ENCODE measurements at regions not wholly inside any gene's neighbourhood (a gene's known extent, or its start where the extent isn't known, plus 50 kb on each side); places are given as distances from the start of the nearest gene placed in this dataset.
"Not testable (repeated sequence)": the region's sequence is repeated elsewhere in the genome, so short reads cannot be mapped to it uniquely, and the experiment has no call there.

- no peaks in the 10 kb centered on the region for H3K9me3 ChIP-seq
- no peak for TF ChIP-seq CTCF (IDR thresholded peaks at IDR 0.05)
- no peak overlapping the region for H3K9ac ChIP-seq (ENCODE audit: low read depth in 2 of 2, low read length in 2 of 2)
- H3K4me3 ChIP-seq = no peak overlapping the region
- no peaks in the 10 kb centered on the region for H3K36me3 ChIP-seq
- H3K4me1 ChIP-seq = no peaks in the 10 kb centered on the region
- no peaks in the 10 kb centered on the region for H3K27me3 ChIP-seq
- intact Hi-C loops (cut with DNase I) = no loop called here
- no peak overlapping the region for H3K27ac ChIP-seq
- DNase-seq = no peak
These were observed 526.0 kb upstream of the ADAMTS16 start for GRCh38 chr5:4614088-4614487.

- H3K27me3 ChIP-seq; H3K4me3 ChIP-seq; H3K9me3 ChIP-seq; DNase-seq; H3K9ac ChIP-seq (ENCODE audit: low read depth in 2 of 2, low read length in 2 of 2); H3K4me1 ChIP-seq; intact Hi-C loops (cut with DNase I); H3K27ac ChIP-seq; H3K36me3 ChIP-seq: not testable (repeated sequence)
These were observed 524.8 kb upstream of the ADAMTS16 start for GRCh38 chr5:4615369-4615768.

GRCh38 chr5:4625206-4625896, 514.8 kb upstream of the ADAMTS16 start:
- Histone ChIP-seq H3K4me3 (no peak overlapping the region), H3K4me1 (no peaks in the 10 kb centered on the region), H3K27ac (no peak overlapping the region), H3K36me3 (no peaks in the 10 kb centered on the region), H3K27me3 (no peaks in the 10 kb centered on the region), H3K9me3 (no peaks in the 10 kb centered on the region), H3K9ac (ENCODE audit: low read depth in 2 of 2, low read length in 2 of 2) (no peak overlapping the region)
- no peak for TF ChIP-seq CTCF (IDR thresholded peaks at IDR 0.05)
- intact Hi-C loops (cut with DNase I) = no loop called here
- DNase-seq = no peak

GRCh38 chr5:4627131-4627530, 513.0 kb upstream of the ADAMTS16 start:
- Histone ChIP-seq H3K27me3 (no peaks in the 10 kb centered on the region), H3K4me3 (no peak overlapping the region), H3K9ac (ENCODE audit: low read depth in 2 of 2, low read length in 2 of 2) (no peak overlapping the region), H3K9me3 (no peaks in the 10 kb centered on the region), H3K36me3 (no peaks in the 10 kb centered on the region), H3K27ac (no peak overlapping the region), H3K4me1 (no peaks in the 10 kb centered on the region)
- no peak for TF ChIP-seq CTCF (IDR thresholded peaks at IDR 0.05)
- DNase-seq = no peak
- intact Hi-C loops (cut with DNase I) = no loop called here

GRCh38 chr5:4627929-4628328, 512.2 kb upstream of the ADAMTS16 start:
- no peak overlapping the region for H3K27ac ChIP-seq
- H3K36me3 ChIP-seq = no peaks in the 10 kb centered on the region
- H3K4me1 ChIP-seq = no peaks in the 10 kb centered on the region
- H3K4me3 ChIP-seq = no peak overlapping the region
- no peak for TF ChIP-seq CTCF (IDR thresholded peaks at IDR 0.05)
- no peaks in the 10 kb centered on the region for H3K27me3 ChIP-seq
- intact Hi-C loops (cut with DNase I) = no loop called here
- no peak for DNase-seq
- no peaks in the 10 kb centered on the region for H3K9me3 ChIP-seq
- H3K9ac ChIP-seq (ENCODE audit: low read depth in 2 of 2, low read length in 2 of 2) = no peak overlapping the region

- no peak for DNase-seq
- Histone ChIP-seq H3K27me3 (no peaks in the 10 kb centered on the region), H3K9me3 (no peaks in the 10 kb centered on the region), H3K4me1 (no peaks in the 10 kb centered on the region), H3K27ac (no peak overlapping the region), H3K9ac (ENCODE audit: low read depth in 2 of 2, low read length in 2 of 2) (no peak overlapping the region), H3K4me3 (no peak overlapping the region), H3K36me3 (no peaks in the 10 kb centered on the region)
- intact Hi-C loops (cut with DNase I) = no loop called here
- no peak for TF ChIP-seq CTCF (IDR thresholded peaks at IDR 0.05)
These were observed 511.3 kb upstream of the ADAMTS16 start for GRCh38 chr5:4628645-4629385.

Measured in colonic mucosa (tissue), 4 donors.